GM21367 (cell line): ENCODE measurements at regions not wholly inside any gene's neighbourhood (a gene's known extent, or its start where the extent isn't known, plus 50 kb on each side); places are given as distances from the start of the nearest gene placed in this dataset.
"Not testable (repeated sequence)": the region's sequence is repeated elsewhere in the genome, so short reads cannot be mapped to it uniquely, and the experiment has no call there.

Experiments used
- ATAC-seq: cut with Tn5 transposase; IDR thresholded peaks from one replicate; pipeline ENCODE4 v1.9.1; 2021; ENCODE audit not compliant: unreplicated experiment

- ATAC-seq, result no peak
Observed at GRCh38 chr5:100693481-100693880, 158.3 kb downstream of the FAM174A start.

GRCh38 chr5:100694100-100694499 lies 158.9 kb downstream of the FAM174A start:
- ATAC-seq, result no peak

- no peak for ATAC-seq
Observed at GRCh38 chr5:100697970-100698369, 162.8 kb downstream of the FAM174A start.

GRCh38 chr5:100706776-100707175 lies 171.6 kb downstream of the FAM174A start:
- ATAC-seq, result peak; percentile 77

GRCh38 chr5:100708645-100709171 lies 173.5 kb downstream of the FAM174A start:
- no peak for ATAC-seq

GRCh38 chr5:100709771-100710170 lies 174.6 kb downstream of the FAM174A start:
- no peak for ATAC-seq

GRCh38 chr5:100714780-100715179 lies 179.6 kb downstream of the FAM174A start:
- ATAC-seq, result not testable (repeated sequence)

GRCh38 chr5:100722657-100723056 lies 180.4 kb downstream of the ST8SIA4 start:
- ATAC-seq, result no peak

GRCh38 chr5:100723229-100723628 lies 179.9 kb downstream of the ST8SIA4 start:
- no peak for ATAC-seq

GRCh38 chr5:100726116-100726515 lies 177.0 kb downstream of the ST8SIA4 start:
- ATAC-seq, result no peak

- ATAC-seq, result peak; percentile 98
Observed at GRCh38 chr5:100731768-100732167, 171.3 kb downstream of the ST8SIA4 start.

- peak; percentile 97 for ATAC-seq
Observed at GRCh38 chr5:100746730-100747129, 156.4 kb downstream of the ST8SIA4 start.

- ATAC-seq, result no peak
Observed at GRCh38 chr5:100749771-100750284, 153.3 kb downstream of the ST8SIA4 start.

- ATAC-seq, result no peak
Observed at GRCh38 chr5:100755435-100755834, 147.6 kb downstream of the ST8SIA4 start.
